H1 (cell line): ENCODE measurements at regions not wholly inside any gene's neighbourhood (a gene's known extent, or its start where the extent isn't known, plus 50 kb on each side); places are given as distances from the start of the nearest gene placed in this dataset.

ENCODE experiments used
- CEBPB ChIP-seq: IDR thresholded peaks from 2 replicates; pipeline ENCODE4 v1.6.1; 2012; ENCODE audit warnings: low read depth, low read length
- CHD2 ChIP-seq: IDR thresholded peaks from 2 replicates; pipeline ENCODE4 v1.6.1; 2012; ENCODE audit warnings: low read length, improper control_type of control experiment
- CHD7 ChIP-seq: fragments of 300-600 bp; sonication (generic); IDR thresholded peaks from 2 replicates; pipeline ENCODE4 v1.7.1; 2012; ENCODE audit warnings: low read length, moderate library complexity, mild to moderate bottlenecking, inconsistent platforms; ENCODE audit not compliant: insufficient replicate concordance
- EZH2 ChIP-seq: fragments of 200-600 bp; sonication (generic); IDR thresholded peaks from 2 replicates; pipeline ENCODE4 v1.7.1; 2012; ENCODE audit warnings: low read depth, mild to moderate bottlenecking, moderate library complexity, low read length, inconsistent platforms; ENCODE audit not compliant: severe bottlenecking
- GTF2F1 ChIP-seq: IDR thresholded peaks from 2 replicates; pipeline ENCODE4 v1.6.1; 2012; ENCODE audit warnings: low read depth, low read length, improper control_type of control experiment, borderline replicate concordance
- HDAC2 ChIP-seq, 2 experiments: fragments of 300-600 bp in 1 of 2; sonication (generic) in 1 of 2; IDR thresholded peaks; 2 replicates each; pipeline ENCODE4 v1.6.1; 2011 to 2012; ENCODE audit warnings: low read depth in 2 of 2, low read length in 2 of 2, mild to moderate bottlenecking in 2 of 2, moderate library complexity in 2 of 2, borderline replicate concordance in 1 of 2, inconsistent platforms in 1 of 2
- SIRT6 ChIP-seq: IDR thresholded peaks from one replicate; pipeline ENCODE4 v1.7.1; 2012; ENCODE audit warnings: low read length, inconsistent platforms

GRCh38 chr20:1816384-1817381, 78.5 kb upstream of the SIRPA start (continued):
- no peak for TF ChIP-seq CHD7
- TF ChIP-seq GTF2F1 = no peak
- TF ChIP-seq CHD2 = no peak
- no peak for TF ChIP-seq HDAC2 (IDR thresholded peaks at IDR 0.05; ENCODE audit: borderline replicate concordance in 1 of 2, low read depth in 2 of 2, low read length in 2 of 2)
- TF ChIP-seq EZH2 = no peak
- TF ChIP-seq CEBPB = no peak
- no peak for TF ChIP-seq SIRT6
